Epidermal melanocyte (primary cell): ENCODE measurements at regions not wholly inside any gene's neighbourhood (a gene's known extent, or its start where the extent isn't known, plus 50 kb on each side); places are given as distances from the start of the nearest gene placed in this dataset.
"Not testable (repeated sequence)": the region's sequence is repeated elsewhere in the genome, so short reads cannot be mapped to it uniquely, and the experiment has no call there.

Experiments
- DNase-seq: peaks from one replicate; pipeline ENCODE4 v3.0.0; 2011; ENCODE audit warnings: low spot score; ENCODE audit not compliant: insufficient read length

- no peak for DNase-seq
Observed at GRCh38 chr7:96861-97260, 95.5 kb upstream of the FAM20C start.

- DNase-seq = no peak
Observed at GRCh38 chr7:97310-97841, 95.0 kb upstream of the FAM20C start.

GRCh38 chr7:101146-102046 is 91.0 kb upstream of the FAM20C start:
- DNase-seq = no peak

GRCh38 chr7:102047-102711 is 90.2 kb upstream of the FAM20C start:
- DNase-seq = no peak

- DNase-seq = no peak
Observed at GRCh38 chr7:102721-103120, 89.7 kb upstream of the FAM20C start.

GRCh38 chr7:103981-104380 is 88.4 kb upstream of the FAM20C start:
- not testable (repeated sequence) for DNase-seq

- DNase-seq = no peak
Observed at GRCh38 chr7:105002-105401, 87.4 kb upstream of the FAM20C start.

- DNase-seq = no peak
Observed at GRCh38 chr7:106356-106755, 86.0 kb upstream of the FAM20C start.

- DNase-seq = no peak
Observed at GRCh38 chr7:107233-107632, 85.1 kb upstream of the FAM20C start.

GRCh38 chr7:107907-108306 is 84.5 kb upstream of the FAM20C start:
- DNase-seq = no peak

- no peak for DNase-seq
Observed at GRCh38 chr7:109094-109493, 83.3 kb upstream of the FAM20C start.

GRCh38 chr7:109898-110556 is 82.3 kb upstream of the FAM20C start:
- DNase-seq = no peak

GRCh38 chr7:110557-111232 is 81.7 kb upstream of the FAM20C start:
- no peak for DNase-seq

- no peak for DNase-seq
Observed at GRCh38 chr7:111591-111990, 80.8 kb upstream of the FAM20C start.

- no peak for DNase-seq
Observed at GRCh38 chr7:112881-113280, 79.5 kb upstream of the FAM20C start.

GRCh38 chr7:115274-115911 is 77.0 kb upstream of the FAM20C start:
- DNase-seq = no peak

GRCh38 chr7:116188-116981 is 76.0 kb upstream of the FAM20C start:
- DNase-seq = no peak

- no peak for DNase-seq
Observed at GRCh38 chr7:117836-118614, 74.3 kb upstream of the FAM20C start.

GRCh38 chr7:118615-119391 is 73.6 kb upstream of the FAM20C start:
- no peak for DNase-seq
